ENCODE measurements at regions not wholly inside any gene's neighbourhood (a gene's known extent, or its start where the extent isn't known, plus 50 kb on each side); places are given as distances from the start of the nearest gene placed in this dataset.
"Not testable (repeated sequence)": the region's sequence is repeated elsewhere in the genome, so short reads cannot be mapped to it uniquely, and the experiment has no call there.

DNA sequence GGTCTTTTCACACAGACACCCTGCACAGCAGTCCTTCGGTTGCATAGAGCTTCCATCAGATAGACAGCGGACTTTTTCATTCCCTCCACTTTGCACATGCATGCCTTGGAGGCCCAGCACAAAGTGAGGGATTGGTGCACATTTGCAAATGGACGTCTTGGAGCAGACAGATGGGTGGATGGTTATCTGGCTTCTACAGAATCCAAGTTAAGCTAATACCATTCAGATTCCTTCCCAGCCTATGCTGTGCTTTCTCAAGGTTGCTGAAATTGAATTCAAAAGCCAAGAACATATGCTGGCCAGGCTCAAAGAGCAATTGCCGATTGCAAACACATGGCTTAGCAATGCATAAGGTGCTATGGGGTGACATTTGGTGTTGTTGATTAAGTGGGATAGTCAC is 186.4 kb downstream of the VAPA start:
- Histone ChIP-seq H3K27ac (ENCODE audit: low read depth in 1 of 2, low read length in 1 of 2) (no peak overlapping the region), H3K9me3 (ENCODE audit: control insufficient read depth in 4 of 4, insufficient read depth in 3 of 4, low read length in 3 of 4) (no peaks in the 10 kb centered on the region), H3K9ac (ENCODE audit: insufficient read depth in 1 of 2, low read length in 2 of 2) (no peak overlapping the region), H3K27me3 (ENCODE audit: control insufficient read depth in 3 of 3, insufficient read depth in 3 of 3, low read length in 2 of 3) (no peaks in the 10 kb centered on the region), H3K4me1 (ENCODE audit: control insufficient read depth in 5 of 5, insufficient read depth in 5 of 5, low read length in 5 of 5) (peaks cover 0 to 11% (median 5%) of the 10 kb centered on the region in 5 donors), H3K4me3 (no peak overlapping the region), H3K36me3 (ENCODE audit: control insufficient read depth in 4 of 4, insufficient read depth in 4 of 4, low read length in 4 of 4) (no peaks in the 10 kb centered on the region)
- TF ChIP-seq, protein P1, sequence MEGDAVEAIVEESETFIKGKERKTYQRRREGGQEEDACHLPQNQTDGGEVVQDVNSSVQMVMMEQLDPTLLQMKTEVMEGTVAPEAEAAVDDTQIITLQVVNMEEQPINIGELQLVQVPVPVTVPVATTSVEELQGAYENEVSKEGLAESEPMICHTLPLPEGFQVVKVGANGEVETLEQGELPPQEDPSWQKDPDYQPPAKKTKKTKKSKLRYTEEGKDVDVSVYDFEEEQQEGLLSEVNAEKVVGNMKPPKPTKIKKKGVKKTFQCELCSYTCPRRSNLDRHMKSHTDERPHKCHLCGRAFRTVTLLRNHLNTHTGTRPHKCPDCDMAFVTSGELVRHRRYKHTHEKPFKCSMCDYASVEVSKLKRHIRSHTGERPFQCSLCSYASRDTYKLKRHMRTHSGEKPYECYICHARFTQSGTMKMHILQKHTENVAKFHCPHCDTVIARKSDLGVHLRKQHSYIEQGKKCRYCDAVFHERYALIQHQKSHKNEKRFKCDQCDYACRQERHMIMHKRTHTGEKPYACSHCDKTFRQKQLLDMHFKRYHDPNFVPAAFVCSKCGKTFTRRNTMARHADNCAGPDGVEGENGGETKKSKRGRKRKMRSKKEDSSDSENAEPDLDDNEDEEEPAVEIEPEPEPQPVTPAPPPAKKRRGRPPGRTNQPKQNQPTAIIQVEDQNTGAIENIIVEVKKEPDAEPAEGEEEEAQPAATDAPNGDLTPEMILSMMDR (IDR thresholded peaks at IDR 0.05; ENCODE audit: control extremely low read depth, extremely low read depth) = no peak
- no peak for ATAC-seq (ENCODE audit: insufficient read depth, low FRiP score)
- no peak for DNase-seq
- 92 to 93% methylated on average over 4 of the region's 4 CpGs for WGBS, 2 donors

- H3K9me3 ChIP-seq (ENCODE audit: control insufficient read depth in 4 of 4, insufficient read depth in 3 of 4, low read length in 3 of 4) = no peaks in the 10 kb centered on the region
- H3K36me3 ChIP-seq (ENCODE audit: control insufficient read depth in 4 of 4, insufficient read depth in 4 of 4, low read length in 4 of 4) = no peaks in the 10 kb centered on the region
- H3K27me3 ChIP-seq (ENCODE audit: control insufficient read depth in 3 of 3, insufficient read depth in 3 of 3, low read length in 2 of 3) = no peaks in the 10 kb centered on the region
- H3K4me3 ChIP-seq = no peak overlapping the region
- H3K4me1 ChIP-seq (ENCODE audit: control insufficient read depth in 5 of 5, insufficient read depth in 5 of 5, low read length in 5 of 5) = peaks cover 0 to 11% (median 5%) of the 10 kb centered on the region in 5 donors
- ATAC-seq (ENCODE audit: insufficient read depth, low FRiP score) (no peak), DNase-seq (peak in 2 of 3 donors; percentile 28 to 58)
- H3K27ac ChIP-seq (ENCODE audit: low read depth in 1 of 2, low read length in 1 of 2) = no peak overlapping the region
- WGBS, 2 donors = 38 to 51% methylated on average over 12 of the region's 12 CpGs
- TF ChIP-seq, protein P1 (IDR thresholded peaks at IDR 0.05; ENCODE audit: control extremely low read depth, extremely low read depth) = no peak
- H3K9ac ChIP-seq (ENCODE audit: insufficient read depth in 1 of 2, low read length in 2 of 2) = no peak overlapping the region
Measured at GRCh38 chr18:10100941-10101701, 187.3 kb downstream of the VAPA start.

DNA sequence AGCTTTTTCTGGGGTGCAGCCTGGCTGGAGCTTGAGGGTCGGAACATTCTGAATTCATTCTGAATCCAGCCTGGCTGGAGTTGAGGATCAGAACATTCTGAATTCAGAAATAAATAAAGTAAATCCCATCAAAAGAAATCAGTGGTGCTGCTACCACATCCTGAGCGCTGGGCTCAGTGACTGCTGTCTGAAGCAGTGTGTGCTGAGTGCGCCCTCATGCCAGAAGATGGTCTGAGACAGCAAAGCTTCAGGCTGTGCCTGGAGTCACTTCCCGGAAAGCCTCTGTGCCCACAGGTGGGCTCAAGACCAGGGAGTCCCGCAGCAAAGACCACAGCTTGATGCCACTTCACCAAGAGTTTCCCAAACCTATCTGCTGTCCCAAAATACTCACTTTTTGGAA is 187.9 kb downstream of the VAPA start:
- Histone ChIP-seq H3K9me3 (ENCODE audit: control insufficient read depth in 4 of 4, insufficient read depth in 3 of 4, low read length in 3 of 4) (no peaks in the 10 kb centered on the region), H3K27ac (ENCODE audit: low read depth in 1 of 2, low read length in 1 of 2) (no peak overlapping the region), H3K27me3 (ENCODE audit: control insufficient read depth in 3 of 3, insufficient read depth in 3 of 3, low read length in 2 of 3) (no peaks in the 10 kb centered on the region), H3K4me3 (no peak overlapping the region), H3K36me3 (ENCODE audit: control insufficient read depth in 4 of 4, insufficient read depth in 4 of 4, low read length in 4 of 4) (no peaks in the 10 kb centered on the region), H3K9ac (ENCODE audit: insufficient read depth in 1 of 2, low read length in 2 of 2) (no peak overlapping the region), H3K4me1 (ENCODE audit: control insufficient read depth in 5 of 5, insufficient read depth in 5 of 5, low read length in 5 of 5) (peaks cover 0 to 11% (median 5%) of the 10 kb centered on the region in 5 donors)
- TF ChIP-seq, protein P1 (IDR thresholded peaks at IDR 0.05; ENCODE audit: control extremely low read depth, extremely low read depth) = no peak
- DNase-seq (no peak), ATAC-seq (ENCODE audit: insufficient read depth, low FRiP score) (no peak)
- 86 to 95% methylated on average over 5 of the region's 5 CpGs for WGBS, 2 donors

- WGBS, 2 donors = 50 to 97% methylated on average over 1 of the region's 1 CpG
- not testable (repeated sequence) for H3K36me3 ChIP-seq (ENCODE audit: control insufficient read depth in 4 of 4, insufficient read depth in 4 of 4, low read length in 4 of 4); H3K9ac ChIP-seq (ENCODE audit: insufficient read depth in 1 of 2, low read length in 2 of 2); H3K9me3 ChIP-seq (ENCODE audit: control insufficient read depth in 4 of 4, insufficient read depth in 3 of 4, low read length in 3 of 4); H3K4me3 ChIP-seq; H3K27ac ChIP-seq (ENCODE audit: low read depth in 1 of 2, low read length in 1 of 2); ATAC-seq (ENCODE audit: insufficient read depth, low FRiP score); H3K27me3 ChIP-seq (ENCODE audit: control insufficient read depth in 3 of 3, insufficient read depth in 3 of 3, low read length in 2 of 3); DNase-seq
- H3K4me1 ChIP-seq (ENCODE audit: control insufficient read depth in 5 of 5, insufficient read depth in 5 of 5, low read length in 5 of 5) = peaks cover 0 to 11% (median 5%) of the 10 kb centered on the region in 5 donors
Measured at GRCh38 chr18:10105118-10105517, 191.3 kb downstream of the VAPA start.
